SU-DHL-6 (cell line): ENCODE measurements at regions not wholly inside any gene's neighbourhood (a gene's known extent, or its start where the extent isn't known, plus 50 kb on each side); places are given as distances from the start of the nearest gene placed in this dataset.

Source experiments
- EZH2phosphoT487 ChIP-seq: fragments of 200-600 bp; sonication (generic), shearing (Covaris generic); conservative IDR thresholded peaks from 2 replicates; pipeline ENCODE4 v1.6.1; 2018; ENCODE audit warnings: mild to moderate bottlenecking, antibody characterized with exemption, low read length, moderate library complexity, mixed read lengths
- TF ChIP-seq, protein P1 (sequence below): fragments of 200-600 bp; sonication (generic); IDR thresholded peaks from one replicate; pipeline ENCODE4 v1.5.1; 2017; ENCODE audit warnings: antibody characterized with exemption, mild to moderate bottlenecking, low read length, moderate library complexity; ENCODE audit not compliant: insufficient read depth, poor library complexity, severe bottlenecking

DNA sequence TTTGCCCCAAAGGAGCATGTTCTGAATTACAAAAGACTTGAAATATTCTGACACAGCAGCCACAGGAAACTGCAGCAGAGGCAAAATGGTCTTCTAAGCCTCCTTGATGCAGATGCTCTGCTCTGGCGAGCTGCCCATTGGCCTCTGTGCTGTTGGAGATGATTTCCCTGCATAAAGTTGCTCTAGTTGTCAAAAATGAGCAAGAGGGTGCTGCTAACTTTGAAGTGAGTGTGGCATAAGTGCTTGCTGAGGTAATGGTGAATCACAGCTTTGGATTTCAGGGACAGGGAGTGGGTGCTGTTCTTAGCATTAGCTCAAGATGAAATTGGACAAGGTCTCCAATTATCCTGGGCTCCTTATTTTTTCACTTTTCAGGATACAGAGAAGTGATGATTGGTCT, 435.4 kb downstream of the TMEM135 start:
- TF ChIP-seq, protein P1, sequence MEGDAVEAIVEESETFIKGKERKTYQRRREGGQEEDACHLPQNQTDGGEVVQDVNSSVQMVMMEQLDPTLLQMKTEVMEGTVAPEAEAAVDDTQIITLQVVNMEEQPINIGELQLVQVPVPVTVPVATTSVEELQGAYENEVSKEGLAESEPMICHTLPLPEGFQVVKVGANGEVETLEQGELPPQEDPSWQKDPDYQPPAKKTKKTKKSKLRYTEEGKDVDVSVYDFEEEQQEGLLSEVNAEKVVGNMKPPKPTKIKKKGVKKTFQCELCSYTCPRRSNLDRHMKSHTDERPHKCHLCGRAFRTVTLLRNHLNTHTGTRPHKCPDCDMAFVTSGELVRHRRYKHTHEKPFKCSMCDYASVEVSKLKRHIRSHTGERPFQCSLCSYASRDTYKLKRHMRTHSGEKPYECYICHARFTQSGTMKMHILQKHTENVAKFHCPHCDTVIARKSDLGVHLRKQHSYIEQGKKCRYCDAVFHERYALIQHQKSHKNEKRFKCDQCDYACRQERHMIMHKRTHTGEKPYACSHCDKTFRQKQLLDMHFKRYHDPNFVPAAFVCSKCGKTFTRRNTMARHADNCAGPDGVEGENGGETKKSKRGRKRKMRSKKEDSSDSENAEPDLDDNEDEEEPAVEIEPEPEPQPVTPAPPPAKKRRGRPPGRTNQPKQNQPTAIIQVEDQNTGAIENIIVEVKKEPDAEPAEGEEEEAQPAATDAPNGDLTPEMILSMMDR, result no peak
- TF ChIP-seq EZH2phosphoT487, result no peak
